GM18907 (cell line): ENCODE measurements at regions not wholly inside any gene's neighbourhood (a gene's known extent, or its start where the extent isn't known, plus 50 kb on each side); places are given as distances from the start of the nearest gene placed in this dataset.

Source experiments
- ATAC-seq: cut with Tn5 transposase; IDR thresholded peaks from one replicate; pipeline ENCODE4 v1.9.1; 2021; ENCODE audit warnings: mild to moderate bottlenecking, moderate library complexity; ENCODE audit not compliant: unreplicated experiment

GRCh38 chr11:135075740-135076139 lies 663.7 kb upstream of the B3GAT1 start:
- ATAC-seq, result no peak

- no peak for ATAC-seq
Measured at GRCh38 chr11:135074397-135074998, 662.5 kb upstream of the B3GAT1 start.

- no peak for ATAC-seq
Measured at GRCh38 chr11:135073870-135074269, 661.8 kb upstream of the B3GAT1 start.

GRCh38 chr11:135073381-135073780 lies 661.3 kb upstream of the B3GAT1 start:
- no peak for ATAC-seq

- no peak for ATAC-seq
Measured at GRCh38 chr11:135069890-135070289, 657.8 kb upstream of the B3GAT1 start.

GRCh38 chr11:135069063-135069462 lies 657.0 kb upstream of the B3GAT1 start:
- ATAC-seq, result no peak

GRCh38 chr11:135062994-135063393 lies 651.0 kb upstream of the B3GAT1 start:
- ATAC-seq, result no peak

- ATAC-seq, result no peak
Measured at GRCh38 chr11:135061166-135061565, 649.1 kb upstream of the B3GAT1 start.

- ATAC-seq, result no peak
Measured at GRCh38 chr11:135046986-135047385, 634.9 kb upstream of the B3GAT1 start.

- no peak for ATAC-seq
Measured at GRCh38 chr11:135046556-135046955, 634.5 kb upstream of the B3GAT1 start.

- no peak for ATAC-seq
Measured at GRCh38 chr11:135043434-135043833, 631.4 kb upstream of the B3GAT1 start.

- ATAC-seq, result no peak
Measured at GRCh38 chr11:135037828-135038227, 625.8 kb upstream of the B3GAT1 start.

- ATAC-seq, result no peak
Measured at GRCh38 chr11:135036488-135037297, 624.7 kb upstream of the B3GAT1 start.

GRCh38 chr11:135035282-135035681 lies 623.2 kb upstream of the B3GAT1 start:
- ATAC-seq, result no peak

GRCh38 chr11:135033540-135033939 lies 621.5 kb upstream of the B3GAT1 start:
- ATAC-seq, result no peak

GRCh38 chr11:135031205-135031989 lies 619.4 kb upstream of the B3GAT1 start:
- no peak for ATAC-seq

GRCh38 chr11:135027461-135027860 lies 615.4 kb upstream of the B3GAT1 start:
- no peak for ATAC-seq

- no peak for ATAC-seq
Measured at GRCh38 chr11:135023499-135023898, 611.5 kb upstream of the B3GAT1 start.

GRCh38 chr11:135022454-135022853 lies 610.4 kb upstream of the B3GAT1 start:
- ATAC-seq, result no peak

- ATAC-seq, result no peak
Measured at GRCh38 chr11:135019899-135020298, 607.9 kb upstream of the B3GAT1 start.

GRCh38 chr11:135019343-135019871 lies 607.4 kb upstream of the B3GAT1 start:
- no peak for ATAC-seq
